Endothelial cell (in vitro differentiated cells): ENCODE measurements at regions not wholly inside any gene's neighbourhood (a gene's known extent, or its start where the extent isn't known, plus 50 kb on each side); places are given as distances from the start of the nearest gene placed in this dataset.

Experiments used
- DNase-seq: peaks from one replicate; pipeline ENCODE4 v3.0.0; 2021; ENCODE audit warnings: low spot score
- H3K27ac Mint-ChIP-seq: one replicate; pipeline ENCODE4 v1.8.0; 2021; ENCODE audit warnings: mixed read lengths, inconsistent platforms; ENCODE audit not compliant: unreplicated experiment
- H3K27me3 Mint-ChIP-seq: one replicate; pipeline ENCODE4 v1.8.0; 2021; ENCODE audit warnings: mild to moderate bottlenecking, moderate library complexity, mixed read lengths, inconsistent platforms; ENCODE audit not compliant: unreplicated experiment
- H3K36me3 Mint-ChIP-seq: one replicate; pipeline ENCODE4 v1.8.0; 2021; ENCODE audit warnings: mild to moderate bottlenecking, low read depth, mixed read lengths, inconsistent platforms; ENCODE audit not compliant: unreplicated experiment
- H3K4me1 Mint-ChIP-seq: one replicate; pipeline ENCODE4 v1.8.0; 2021; ENCODE audit warnings: mild to moderate bottlenecking, mixed read lengths, inconsistent platforms; ENCODE audit not compliant: unreplicated experiment
- H3K4me3 Mint-ChIP-seq: one replicate; pipeline ENCODE4 v1.8.0; 2021; ENCODE audit warnings: mild to moderate bottlenecking, mixed read lengths, inconsistent platforms; ENCODE audit not compliant: unreplicated experiment
- H3K9me3 Mint-ChIP-seq: one replicate; pipeline ENCODE4 v1.8.0; 2021; ENCODE audit warnings: mixed read lengths, inconsistent platforms; ENCODE audit not compliant: unreplicated experiment
- TF ChIP-seq, protein P1 (sequence below): fragments of 200-600 bp; sonication (generic); IDR thresholded peaks from one replicate; pipeline ENCODE4 v1.5.0; 2021; ENCODE audit warnings: antibody characterized with exemption; ENCODE audit not compliant: unreplicated experiment

DNA sequence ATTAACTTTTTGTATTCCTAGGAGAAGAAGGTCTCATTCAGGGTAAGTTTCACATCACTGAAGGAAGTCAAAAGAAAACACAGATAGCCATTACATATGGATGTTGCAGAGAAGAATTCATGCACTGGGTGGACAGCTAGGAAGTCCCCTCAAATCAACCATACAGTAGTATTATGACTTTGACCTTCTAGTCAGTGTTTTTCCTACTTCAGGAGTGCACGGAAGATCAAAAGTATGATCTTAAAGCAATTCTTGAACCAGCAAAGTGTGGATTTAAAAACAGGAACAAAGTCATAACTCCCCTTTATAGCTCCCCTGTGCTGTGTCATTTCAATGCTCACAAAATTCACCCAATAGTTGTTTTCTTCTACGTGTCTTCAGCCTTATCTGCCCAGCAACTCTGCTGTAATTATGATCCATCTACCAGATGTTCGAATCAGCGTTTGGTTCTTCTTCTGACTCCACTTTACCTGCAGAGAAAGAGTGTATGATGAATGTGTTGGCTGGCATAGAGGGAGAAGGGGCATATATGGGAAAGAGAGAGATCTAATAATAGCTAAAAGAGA lies 118.1 kb upstream of the MEIS2 start:
- H3K27me3 Mint-ChIP-seq: peaks cover 2% of the 10 kb centered on the region
- no peak for DNase-seq
- H3K4me3 Mint-ChIP-seq: no peak overlapping the region
- no peak overlapping the region for H3K27ac Mint-ChIP-seq
- no peaks in the 10 kb centered on the region for H3K9me3 Mint-ChIP-seq
- H3K4me1 Mint-ChIP-seq: no peaks in the 10 kb centered on the region
- H3K36me3 Mint-ChIP-seq: no peaks in the 10 kb centered on the region
- TF ChIP-seq, protein P1, sequence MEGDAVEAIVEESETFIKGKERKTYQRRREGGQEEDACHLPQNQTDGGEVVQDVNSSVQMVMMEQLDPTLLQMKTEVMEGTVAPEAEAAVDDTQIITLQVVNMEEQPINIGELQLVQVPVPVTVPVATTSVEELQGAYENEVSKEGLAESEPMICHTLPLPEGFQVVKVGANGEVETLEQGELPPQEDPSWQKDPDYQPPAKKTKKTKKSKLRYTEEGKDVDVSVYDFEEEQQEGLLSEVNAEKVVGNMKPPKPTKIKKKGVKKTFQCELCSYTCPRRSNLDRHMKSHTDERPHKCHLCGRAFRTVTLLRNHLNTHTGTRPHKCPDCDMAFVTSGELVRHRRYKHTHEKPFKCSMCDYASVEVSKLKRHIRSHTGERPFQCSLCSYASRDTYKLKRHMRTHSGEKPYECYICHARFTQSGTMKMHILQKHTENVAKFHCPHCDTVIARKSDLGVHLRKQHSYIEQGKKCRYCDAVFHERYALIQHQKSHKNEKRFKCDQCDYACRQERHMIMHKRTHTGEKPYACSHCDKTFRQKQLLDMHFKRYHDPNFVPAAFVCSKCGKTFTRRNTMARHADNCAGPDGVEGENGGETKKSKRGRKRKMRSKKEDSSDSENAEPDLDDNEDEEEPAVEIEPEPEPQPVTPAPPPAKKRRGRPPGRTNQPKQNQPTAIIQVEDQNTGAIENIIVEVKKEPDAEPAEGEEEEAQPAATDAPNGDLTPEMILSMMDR: no peak

DNA sequence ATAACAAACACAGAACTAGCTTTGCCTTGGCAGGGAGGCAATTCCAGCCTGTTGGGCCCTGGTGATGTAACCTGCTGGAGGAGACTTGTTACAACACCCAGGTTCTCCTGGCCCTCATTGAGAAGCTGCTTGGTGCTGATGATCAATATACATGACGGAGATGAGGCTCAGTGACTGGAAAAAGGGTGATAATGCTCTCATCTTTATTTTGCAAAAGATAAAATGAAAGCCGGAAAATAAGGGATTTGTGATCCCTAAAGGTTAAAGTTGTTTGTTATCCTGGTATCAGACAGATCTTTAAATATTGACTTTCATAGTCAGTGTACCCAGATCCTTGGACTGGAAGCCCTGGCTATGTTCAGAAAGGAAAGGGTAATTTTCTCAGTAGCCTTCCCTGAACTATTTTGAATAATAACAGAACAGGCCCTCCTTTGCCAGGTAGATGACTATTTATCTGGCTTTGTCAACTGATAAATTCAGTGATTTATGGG lies 118.9 kb upstream of the MEIS2 start:
- H3K4me3 Mint-ChIP-seq: no peak overlapping the region
- DNase-seq: no peak
- no peaks in the 10 kb centered on the region for H3K36me3 Mint-ChIP-seq
- H3K9me3 Mint-ChIP-seq: no peaks in the 10 kb centered on the region
- H3K4me1 Mint-ChIP-seq: no peaks in the 10 kb centered on the region
- TF ChIP-seq, protein P1: no peak
- H3K27me3 Mint-ChIP-seq: peaks cover 2% of the 10 kb centered on the region
- no peak overlapping the region for H3K27ac Mint-ChIP-seq

DNA sequence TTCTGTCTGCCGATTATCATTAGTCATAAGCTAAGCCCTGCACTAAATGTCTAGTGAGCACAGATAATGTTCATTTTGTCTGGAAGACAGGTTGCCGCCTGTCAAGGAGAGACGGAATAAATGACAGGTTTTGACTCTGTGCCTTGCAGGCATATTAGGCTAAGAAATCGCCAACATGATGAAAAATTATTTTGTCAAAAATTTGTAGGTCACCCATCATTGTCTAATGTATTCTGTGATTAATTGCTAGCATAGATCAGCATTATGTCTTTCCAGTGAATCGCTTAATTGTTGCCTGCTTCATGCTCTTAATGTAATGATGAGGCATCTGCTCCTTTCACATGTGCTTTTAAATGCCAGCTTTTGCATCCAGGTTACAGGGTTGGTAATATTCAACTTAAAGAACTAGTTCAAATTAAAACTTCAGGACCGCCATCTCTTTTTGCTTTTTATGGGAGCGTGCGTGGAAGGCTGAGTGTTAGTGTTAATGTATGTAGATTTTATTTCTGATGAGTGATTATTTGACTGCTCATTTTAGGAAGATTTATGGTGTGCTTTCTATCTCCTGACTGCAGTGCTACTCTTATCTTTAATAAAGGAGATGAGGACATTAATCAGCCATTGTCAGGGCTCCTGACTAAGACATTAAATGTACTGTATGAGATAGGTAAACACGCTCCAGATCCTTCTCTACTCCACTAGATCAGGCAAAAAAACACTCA lies 120.8 kb upstream of the MEIS2 start:
- TF ChIP-seq, protein P1: no peak
- Mint-ChIP-seq H3K9me3 (no peaks in the 10 kb centered on the region), H3K36me3 (no peaks in the 10 kb centered on the region), H3K4me3 (no peak overlapping the region), H3K4me1 (no peaks in the 10 kb centered on the region), H3K27ac (no peak overlapping the region), H3K27me3 (peaks cover 1% of the 10 kb centered on the region)
- no peak for DNase-seq

DNA sequence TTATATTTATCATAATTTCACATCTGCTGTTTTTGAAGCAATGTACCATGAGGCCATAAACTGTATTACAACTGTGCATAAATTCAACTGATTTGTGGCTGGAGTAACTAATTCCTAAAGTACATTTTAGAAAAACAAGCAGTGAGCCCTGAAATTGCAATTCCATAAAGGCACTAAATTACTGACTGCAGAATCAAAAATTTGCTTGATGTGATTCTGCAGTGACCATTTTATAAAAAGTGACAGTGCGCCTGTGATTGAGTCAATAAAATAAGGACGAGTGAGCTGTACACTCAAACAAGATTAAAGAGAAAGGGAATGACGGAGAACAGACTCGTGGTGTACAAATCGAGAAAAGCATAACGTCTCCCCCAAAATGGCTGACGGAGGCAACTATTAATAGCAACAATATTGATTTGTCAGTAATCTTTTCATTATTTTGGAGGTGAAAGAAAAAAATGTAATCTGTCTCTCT lies 121.4 kb upstream of the MEIS2 start:
- Mint-ChIP-seq H3K4me1 (no peaks in the 10 kb centered on the region), H3K4me3 (no peak overlapping the region), H3K27ac (no peak overlapping the region), H3K27me3 (peaks cover 1% of the 10 kb centered on the region), H3K36me3 (no peaks in the 10 kb centered on the region), H3K9me3 (no peaks in the 10 kb centered on the region)
- no peak for DNase-seq
- TF ChIP-seq, protein P1: no peak

DNA sequence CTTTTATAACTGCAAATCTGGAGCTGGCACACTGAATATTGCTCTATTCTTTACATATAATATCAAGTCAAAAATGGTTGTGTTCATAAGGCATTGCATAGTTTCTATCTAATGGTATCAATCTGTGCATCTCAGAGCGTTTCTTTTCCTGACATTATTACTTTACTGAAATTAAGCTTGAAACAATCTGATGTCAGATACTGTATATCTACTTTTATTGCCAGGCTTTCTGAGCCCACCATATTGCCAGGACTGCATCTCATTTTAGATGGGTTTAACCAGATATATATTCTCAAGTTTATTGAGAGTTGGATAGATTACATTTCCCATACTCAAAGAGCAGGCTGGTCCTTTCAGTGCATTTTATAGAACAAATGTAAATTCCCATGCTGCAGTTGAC lies 122.7 kb upstream of the MEIS2 start:
- Mint-ChIP-seq H3K9me3 (no peaks in the 10 kb centered on the region), H3K4me3 (no peak overlapping the region), H3K4me1 (no peaks in the 10 kb centered on the region), H3K27me3 (peaks cover 1% of the 10 kb centered on the region), H3K36me3 (no peaks in the 10 kb centered on the region), H3K27ac (no peak overlapping the region)
- DNase-seq: no peak
- TF ChIP-seq, protein P1: no peak
